ENCODE measurements at regions not wholly inside any gene's neighbourhood (a gene's known extent, or its start where the extent isn't known, plus 50 kb on each side); places are given as distances from the start of the nearest gene placed in this dataset.

GRCh38 chr9:20028849-20029231 is 240.0 kb upstream of the SLC24A2 start:
- H3K36me3 Mint-ChIP-seq, result no peaks in the 10 kb centered on the region
- no peak overlapping the region for H3K4me3 Mint-ChIP-seq
- no peak overlapping the region for H3K27ac Mint-ChIP-seq
- ChIA-PET POLR2A (no interaction called here), CTCF (no interaction called here)
- DNase-seq, result no peak
- intact Hi-C loops (cut with micrococcal nuclease), result loop anchor here (10.0 kb wide), 1 partner anchor 56 kb away; no protein-coding TSS in a partner anchor
- no peaks in the 10 kb centered on the region for H3K27me3 Mint-ChIP-seq
- peaks cover 3% of the 10 kb centered on the region for H3K4me1 Mint-ChIP-seq (ENCODE audit: low read depth)
- no peaks in the 10 kb centered on the region for H3K9me3 Mint-ChIP-seq

- no peaks in the 10 kb centered on the region for H3K4me1 Mint-ChIP-seq (ENCODE audit: low read depth)
- POLR2A ChIA-PET, result no interaction called here
- no peaks in the 10 kb centered on the region for H3K9me3 Mint-ChIP-seq
- H3K27me3 Mint-ChIP-seq, result no peaks in the 10 kb centered on the region
- H3K36me3 Mint-ChIP-seq, result no peaks in the 10 kb centered on the region
- intact Hi-C loops (cut with micrococcal nuclease), result loop anchor here (10.0 kb wide), 1 partner anchor 56 kb away; no protein-coding TSS in a partner anchor
- no peak for DNase-seq
- H3K27ac Mint-ChIP-seq, result no peak overlapping the region
- H3K4me3 Mint-ChIP-seq, result no peak overlapping the region
- CTCF ChIA-PET, result no interaction called here
Measured at GRCh38 chr9:20028192-20028848, 239.5 kb upstream of the SLC24A2 start.

- intact Hi-C loops (cut with micrococcal nuclease), result loop anchor here (10.0 kb wide), 1 partner anchor 61 kb away; no protein-coding TSS in a partner anchor
- Mint-ChIP-seq H3K9me3 (peaks cover 2% of the 10 kb centered on the region), H3K27me3 (peaks cover 1% of the 10 kb centered on the region), H3K4me3 (no peak overlapping the region), H3K4me1 (ENCODE audit: low read depth) (no peaks in the 10 kb centered on the region), H3K36me3 (no peaks in the 10 kb centered on the region), H3K27ac (no peak overlapping the region)
- ChIA-PET POLR2A (no interaction called here), CTCF (interaction anchor here (1.5 kb wide), 1 partner anchor 77 kb away, joined by 5 read pairs; no protein-coding TSS in a partner anchor)
- no peak for DNase-seq
Measured at GRCh38 chr9:20023961-20024571, 235.2 kb upstream of the SLC24A2 start.

- Mint-ChIP-seq H3K27ac (no peak overlapping the region), H3K36me3 (no peaks in the 10 kb centered on the region), H3K9me3 (peaks cover 2% of the 10 kb centered on the region), H3K27me3 (peaks cover 1% of the 10 kb centered on the region), H3K4me1 (ENCODE audit: low read depth) (no peaks in the 10 kb centered on the region), H3K4me3 (no peak overlapping the region)
- no peak for DNase-seq
- ChIA-PET POLR2A (no interaction called here), CTCF (no interaction called here)
- intact Hi-C loops (cut with micrococcal nuclease), result loop anchor here (10.0 kb wide), 1 partner anchor 61 kb away; no protein-coding TSS in a partner anchor
Measured at GRCh38 chr9:20023210-20023905, 234.5 kb upstream of the SLC24A2 start.

- no peaks in the 10 kb centered on the region for H3K4me1 Mint-ChIP-seq (ENCODE audit: low read depth)
- H3K9me3 Mint-ChIP-seq, result peaks cover 2% of the 10 kb centered on the region
- no peaks in the 10 kb centered on the region for H3K36me3 Mint-ChIP-seq
- intact Hi-C loops (cut with micrococcal nuclease), result loop anchor here (10.0 kb wide), 1 partner anchor 62 kb away; no protein-coding TSS in a partner anchor
- no peak for DNase-seq
- peaks cover 1% of the 10 kb centered on the region for H3K27me3 Mint-ChIP-seq
- H3K4me3 Mint-ChIP-seq, result no peak overlapping the region
- POLR2A ChIA-PET, result no interaction called here
- CTCF ChIA-PET, result no interaction called here
- no peak overlapping the region for H3K27ac Mint-ChIP-seq
Measured at GRCh38 chr9:20022410-20022809, 233.6 kb upstream of the SLC24A2 start.

- Mint-ChIP-seq H3K27me3 (peaks cover 1% of the 10 kb centered on the region), H3K4me3 (no peak overlapping the region), H3K36me3 (peaks cover 3% of the 10 kb centered on the region), H3K4me1 (ENCODE audit: low read depth) (peaks cover 26% of the 10 kb centered on the region), H3K27ac (no peak overlapping the region), H3K9me3 (peaks cover 12% of the 10 kb centered on the region)
- no peak for DNase-seq
- intact Hi-C loops (cut with micrococcal nuclease), result no loop called here
- POLR2A ChIA-PET, result interaction anchor here (1.1 kb wide), 1 partner anchor 18 kb away, joined by 4 read pairs; no protein-coding TSS in a partner anchor
- CTCF ChIA-PET, result interaction anchor here (1.0 kb wide), 1 partner anchor 13 kb away, joined by 3 read pairs; no protein-coding TSS in a partner anchor
Measured at GRCh38 chr9:20016611-20017010, 227.8 kb upstream of the SLC24A2 start.

- H3K36me3 Mint-ChIP-seq, result peaks cover 10% of the 10 kb centered on the region
- no peak overlapping the region for H3K4me3 Mint-ChIP-seq
- CTCF ChIA-PET, result no interaction called here
- no peak overlapping the region for H3K27ac Mint-ChIP-seq
- no peak for DNase-seq
- H3K4me1 Mint-ChIP-seq (ENCODE audit: low read depth), result peaks cover 26% of the 10 kb centered on the region
- peaks cover 1% of the 10 kb centered on the region for H3K27me3 Mint-ChIP-seq
- peaks cover 18% of the 10 kb centered on the region for H3K9me3 Mint-ChIP-seq
- intact Hi-C loops (cut with micrococcal nuclease), result loop anchor here (2.0 kb wide), 1 partner anchor 27 kb away; no protein-coding TSS in a partner anchor
- POLR2A ChIA-PET, result interaction anchor here (1.1 kb wide), 1 partner anchor 17 kb away, joined by 4 read pairs; no protein-coding TSS in a partner anchor
Measured at GRCh38 chr9:20015427-20015931, 226.6 kb upstream of the SLC24A2 start.

GRCh38 chr9:20014168-20014567 is 225.3 kb upstream of the SLC24A2 start:
- intact Hi-C loops (cut with micrococcal nuclease), result loop anchor here (2.0 kb wide), 1 partner anchor 29 kb away; no protein-coding TSS in a partner anchor
- Mint-ChIP-seq H3K4me1 (ENCODE audit: low read depth) (peaks cover 26% of the 10 kb centered on the region), H3K27ac (no peak overlapping the region), H3K4me3 (no peak overlapping the region), H3K9me3 (peaks cover 20% of the 10 kb centered on the region), H3K36me3 (peaks cover 10% of the 10 kb centered on the region), H3K27me3 (no peaks in the 10 kb centered on the region)
- ChIA-PET POLR2A (interaction anchor here (0.7 kb wide), 1 partner anchor 20 kb away, joined by 3 read pairs; no protein-coding TSS in a partner anchor), CTCF (no interaction called here)
- DNase-seq, result no peak

GRCh38 chr9:20012232-20012631 is 223.4 kb upstream of the SLC24A2 start:
- DNase-seq, result peak; percentile 51
- intact Hi-C loops (cut with micrococcal nuclease), result loop anchor here (1.0 kb wide), 1 partner anchor 13 kb away; no protein-coding TSS in a partner anchor
- POLR2A ChIA-PET, result no interaction called here
- peaks cover 20% of the 10 kb centered on the region for H3K9me3 Mint-ChIP-seq
- no peak overlapping the region for H3K4me3 Mint-ChIP-seq
- peaks cover 26% of the 10 kb centered on the region for H3K4me1 Mint-ChIP-seq (ENCODE audit: low read depth)
- H3K36me3 Mint-ChIP-seq, result peaks cover 10% of the 10 kb centered on the region
- CTCF ChIA-PET, result interaction anchor here (1.3 kb wide), 1 partner anchor 9 kb away, joined by 3 read pairs; no protein-coding TSS in a partner anchor
- no peaks in the 10 kb centered on the region for H3K27me3 Mint-ChIP-seq
- H3K27ac Mint-ChIP-seq, result peak overlapping the region; percentile 1

GRCh38 chr9:20009606-20010005 is 220.8 kb upstream of the SLC24A2 start:
- Mint-ChIP-seq H3K27me3 (no peaks in the 10 kb centered on the region), H3K4me3 (no peak overlapping the region), H3K4me1 (ENCODE audit: low read depth) (peaks cover 10% of the 10 kb centered on the region), H3K27ac (no peak overlapping the region), H3K9me3 (peaks cover 20% of the 10 kb centered on the region), H3K36me3 (peaks cover 10% of the 10 kb centered on the region)
- CTCF ChIA-PET, result no interaction called here
- intact Hi-C loops (cut with micrococcal nuclease), result no loop called here
- DNase-seq, result no peak
- POLR2A ChIA-PET, result no interaction called here

GRCh38 chr9:20002011-20002410 is 213.2 kb upstream of the SLC24A2 start:
- Mint-ChIP-seq H3K4me3 (no peak overlapping the region), H3K4me1 (ENCODE audit: low read depth) (peaks cover 37% of the 10 kb centered on the region), H3K9me3 (no peaks in the 10 kb centered on the region), H3K27ac (no peak overlapping the region), H3K27me3 (peaks cover 1% of the 10 kb centered on the region), H3K36me3 (peaks cover 5% of the 10 kb centered on the region)
- ChIA-PET POLR2A (interaction anchor here (0.6 kb wide), 1 partner anchor 46 kb away, joined by 4 read pairs; no protein-coding TSS in a partner anchor), CTCF (no interaction called here)
- intact Hi-C loops (cut with micrococcal nuclease), result no loop called here
- DNase-seq, result no peak

- H3K4me3 Mint-ChIP-seq, result no peak overlapping the region
- H3K27ac Mint-ChIP-seq, result no peak overlapping the region
- ChIA-PET CTCF (no interaction called here), POLR2A (no interaction called here)
- H3K27me3 Mint-ChIP-seq, result peaks cover 1% of the 10 kb centered on the region
- H3K36me3 Mint-ChIP-seq, result peaks cover 9% of the 10 kb centered on the region
- peaks cover 41% of the 10 kb centered on the region for H3K4me1 Mint-ChIP-seq (ENCODE audit: low read depth)
- intact Hi-C loops (cut with micrococcal nuclease), result no loop called here
- H3K9me3 Mint-ChIP-seq, result no peaks in the 10 kb centered on the region
- DNase-seq, result no peak
Measured at GRCh38 chr9:20001058-20001457, 212.2 kb upstream of the SLC24A2 start.

All from activated CD4-positive, alpha-beta memory T cell treated with anti-CD3 and anti-CD28 coated beads for 36 hours (primary cell).